ENCODE measurements at regions not wholly inside any gene's neighbourhood (a gene's known extent, or its start where the extent isn't known, plus 50 kb on each side); places are given as distances from the start of the nearest gene placed in this dataset.

GRCh38 chr16:79532273-79532672 is 68.3 kb downstream of the MAF start:
- TF ChIP-seq CTCF (IDR thresholded peaks at IDR 0.05), result no peak
- TF ChIP-seq POLR2AphosphoS5 (IDR thresholded peaks at IDR 0.05), result no peak
